ENCODE measurements at regions not wholly inside any gene's neighbourhood (a gene's known extent, or its start where the extent isn't known, plus 50 kb on each side); places are given as distances from the start of the nearest gene placed in this dataset.

DNA sequence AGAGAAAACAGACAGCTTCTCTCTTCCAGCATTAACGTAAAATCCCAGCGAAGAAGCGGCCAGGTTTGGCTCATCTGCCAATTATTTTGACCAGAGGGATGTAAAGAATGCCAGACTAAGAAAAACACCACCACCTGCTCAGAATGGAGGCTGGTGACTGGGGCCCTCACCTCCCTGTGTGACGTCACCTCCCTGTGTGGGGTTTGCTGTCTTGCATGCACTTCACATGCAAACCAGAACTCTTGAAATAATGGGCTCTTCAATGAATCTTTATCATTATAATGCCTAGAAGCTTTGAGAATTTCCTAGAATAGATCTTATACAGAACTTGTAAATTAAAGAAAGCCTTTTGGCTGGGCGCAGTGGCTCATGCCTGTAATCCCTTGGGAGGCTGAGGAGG, 101.8 kb upstream of the WAC start:
- TF ChIP-seq, protein P1, sequence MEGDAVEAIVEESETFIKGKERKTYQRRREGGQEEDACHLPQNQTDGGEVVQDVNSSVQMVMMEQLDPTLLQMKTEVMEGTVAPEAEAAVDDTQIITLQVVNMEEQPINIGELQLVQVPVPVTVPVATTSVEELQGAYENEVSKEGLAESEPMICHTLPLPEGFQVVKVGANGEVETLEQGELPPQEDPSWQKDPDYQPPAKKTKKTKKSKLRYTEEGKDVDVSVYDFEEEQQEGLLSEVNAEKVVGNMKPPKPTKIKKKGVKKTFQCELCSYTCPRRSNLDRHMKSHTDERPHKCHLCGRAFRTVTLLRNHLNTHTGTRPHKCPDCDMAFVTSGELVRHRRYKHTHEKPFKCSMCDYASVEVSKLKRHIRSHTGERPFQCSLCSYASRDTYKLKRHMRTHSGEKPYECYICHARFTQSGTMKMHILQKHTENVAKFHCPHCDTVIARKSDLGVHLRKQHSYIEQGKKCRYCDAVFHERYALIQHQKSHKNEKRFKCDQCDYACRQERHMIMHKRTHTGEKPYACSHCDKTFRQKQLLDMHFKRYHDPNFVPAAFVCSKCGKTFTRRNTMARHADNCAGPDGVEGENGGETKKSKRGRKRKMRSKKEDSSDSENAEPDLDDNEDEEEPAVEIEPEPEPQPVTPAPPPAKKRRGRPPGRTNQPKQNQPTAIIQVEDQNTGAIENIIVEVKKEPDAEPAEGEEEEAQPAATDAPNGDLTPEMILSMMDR (conservative IDR thresholded peaks at IDR 0.05; ENCODE audit: low read depth in 2 of 2) = no peak
- TF ChIP-seq, protein P2, sequence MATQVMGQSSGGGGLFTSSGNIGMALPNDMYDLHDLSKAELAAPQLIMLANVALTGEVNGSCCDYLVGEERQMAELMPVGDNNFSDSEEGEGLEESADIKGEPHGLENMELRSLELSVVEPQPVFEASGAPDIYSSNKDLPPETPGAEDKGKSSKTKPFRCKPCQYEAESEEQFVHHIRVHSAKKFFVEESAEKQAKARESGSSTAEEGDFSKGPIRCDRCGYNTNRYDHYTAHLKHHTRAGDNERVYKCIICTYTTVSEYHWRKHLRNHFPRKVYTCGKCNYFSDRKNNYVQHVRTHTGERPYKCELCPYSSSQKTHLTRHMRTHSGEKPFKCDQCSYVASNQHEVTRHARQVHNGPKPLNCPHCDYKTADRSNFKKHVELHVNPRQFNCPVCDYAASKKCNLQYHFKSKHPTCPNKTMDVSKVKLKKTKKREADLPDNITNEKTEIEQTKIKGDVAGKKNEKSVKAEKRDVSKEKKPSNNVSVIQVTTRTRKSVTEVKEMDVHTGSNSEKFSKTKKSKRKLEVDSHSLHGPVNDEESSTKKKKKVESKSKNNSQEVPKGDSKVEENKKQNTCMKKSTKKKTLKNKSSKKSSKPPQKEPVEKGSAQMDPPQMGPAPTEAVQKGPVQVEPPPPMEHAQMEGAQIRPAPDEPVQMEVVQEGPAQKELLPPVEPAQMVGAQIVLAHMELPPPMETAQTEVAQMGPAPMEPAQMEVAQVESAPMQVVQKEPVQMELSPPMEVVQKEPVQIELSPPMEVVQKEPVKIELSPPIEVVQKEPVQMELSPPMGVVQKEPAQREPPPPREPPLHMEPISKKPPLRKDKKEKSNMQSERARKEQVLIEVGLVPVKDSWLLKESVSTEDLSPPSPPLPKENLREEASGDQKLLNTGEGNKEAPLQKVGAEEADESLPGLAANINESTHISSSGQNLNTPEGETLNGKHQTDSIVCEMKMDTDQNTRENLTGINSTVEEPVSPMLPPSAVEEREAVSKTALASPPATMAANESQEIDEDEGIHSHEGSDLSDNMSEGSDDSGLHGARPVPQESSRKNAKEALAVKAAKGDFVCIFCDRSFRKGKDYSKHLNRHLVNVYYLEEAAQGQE (IDR thresholded peaks at IDR 0.05; ENCODE audit: unreplicated experiment) = no peak
- TF ChIP-seq POLR2AphosphoS5 (IDR thresholded peaks at IDR 0.05; ENCODE audit: low read depth) (no peak), EZH2phosphoT487 (IDR thresholded peaks at IDR 0.05; ENCODE audit: unreplicated experiment) (no peak), EZH2 (IDR thresholded peaks at IDR 0.05; ENCODE audit: low read depth, unreplicated experiment) (no peak), CREB1 (CRISPR knock-in tag; IDR thresholded peaks at IDR 0.05; ENCODE audit: low read depth) (peak; percentile 87), ZNF331 (CRISPR knock-in tag; IDR thresholded peaks at IDR 0.05; ENCODE audit: low read depth) (no peak), JUNB (IDR thresholded peaks at IDR 0.05; ENCODE audit: unreplicated experiment) (no peak), ZNF114 (CRISPR knock-in tag; IDR thresholded peaks at IDR 0.05) (no peak), STAT1 (IDR thresholded peaks at IDR 0.05; ENCODE audit: unreplicated experiment) (no peak)
- TF ChIP-seq, protein P3, sequence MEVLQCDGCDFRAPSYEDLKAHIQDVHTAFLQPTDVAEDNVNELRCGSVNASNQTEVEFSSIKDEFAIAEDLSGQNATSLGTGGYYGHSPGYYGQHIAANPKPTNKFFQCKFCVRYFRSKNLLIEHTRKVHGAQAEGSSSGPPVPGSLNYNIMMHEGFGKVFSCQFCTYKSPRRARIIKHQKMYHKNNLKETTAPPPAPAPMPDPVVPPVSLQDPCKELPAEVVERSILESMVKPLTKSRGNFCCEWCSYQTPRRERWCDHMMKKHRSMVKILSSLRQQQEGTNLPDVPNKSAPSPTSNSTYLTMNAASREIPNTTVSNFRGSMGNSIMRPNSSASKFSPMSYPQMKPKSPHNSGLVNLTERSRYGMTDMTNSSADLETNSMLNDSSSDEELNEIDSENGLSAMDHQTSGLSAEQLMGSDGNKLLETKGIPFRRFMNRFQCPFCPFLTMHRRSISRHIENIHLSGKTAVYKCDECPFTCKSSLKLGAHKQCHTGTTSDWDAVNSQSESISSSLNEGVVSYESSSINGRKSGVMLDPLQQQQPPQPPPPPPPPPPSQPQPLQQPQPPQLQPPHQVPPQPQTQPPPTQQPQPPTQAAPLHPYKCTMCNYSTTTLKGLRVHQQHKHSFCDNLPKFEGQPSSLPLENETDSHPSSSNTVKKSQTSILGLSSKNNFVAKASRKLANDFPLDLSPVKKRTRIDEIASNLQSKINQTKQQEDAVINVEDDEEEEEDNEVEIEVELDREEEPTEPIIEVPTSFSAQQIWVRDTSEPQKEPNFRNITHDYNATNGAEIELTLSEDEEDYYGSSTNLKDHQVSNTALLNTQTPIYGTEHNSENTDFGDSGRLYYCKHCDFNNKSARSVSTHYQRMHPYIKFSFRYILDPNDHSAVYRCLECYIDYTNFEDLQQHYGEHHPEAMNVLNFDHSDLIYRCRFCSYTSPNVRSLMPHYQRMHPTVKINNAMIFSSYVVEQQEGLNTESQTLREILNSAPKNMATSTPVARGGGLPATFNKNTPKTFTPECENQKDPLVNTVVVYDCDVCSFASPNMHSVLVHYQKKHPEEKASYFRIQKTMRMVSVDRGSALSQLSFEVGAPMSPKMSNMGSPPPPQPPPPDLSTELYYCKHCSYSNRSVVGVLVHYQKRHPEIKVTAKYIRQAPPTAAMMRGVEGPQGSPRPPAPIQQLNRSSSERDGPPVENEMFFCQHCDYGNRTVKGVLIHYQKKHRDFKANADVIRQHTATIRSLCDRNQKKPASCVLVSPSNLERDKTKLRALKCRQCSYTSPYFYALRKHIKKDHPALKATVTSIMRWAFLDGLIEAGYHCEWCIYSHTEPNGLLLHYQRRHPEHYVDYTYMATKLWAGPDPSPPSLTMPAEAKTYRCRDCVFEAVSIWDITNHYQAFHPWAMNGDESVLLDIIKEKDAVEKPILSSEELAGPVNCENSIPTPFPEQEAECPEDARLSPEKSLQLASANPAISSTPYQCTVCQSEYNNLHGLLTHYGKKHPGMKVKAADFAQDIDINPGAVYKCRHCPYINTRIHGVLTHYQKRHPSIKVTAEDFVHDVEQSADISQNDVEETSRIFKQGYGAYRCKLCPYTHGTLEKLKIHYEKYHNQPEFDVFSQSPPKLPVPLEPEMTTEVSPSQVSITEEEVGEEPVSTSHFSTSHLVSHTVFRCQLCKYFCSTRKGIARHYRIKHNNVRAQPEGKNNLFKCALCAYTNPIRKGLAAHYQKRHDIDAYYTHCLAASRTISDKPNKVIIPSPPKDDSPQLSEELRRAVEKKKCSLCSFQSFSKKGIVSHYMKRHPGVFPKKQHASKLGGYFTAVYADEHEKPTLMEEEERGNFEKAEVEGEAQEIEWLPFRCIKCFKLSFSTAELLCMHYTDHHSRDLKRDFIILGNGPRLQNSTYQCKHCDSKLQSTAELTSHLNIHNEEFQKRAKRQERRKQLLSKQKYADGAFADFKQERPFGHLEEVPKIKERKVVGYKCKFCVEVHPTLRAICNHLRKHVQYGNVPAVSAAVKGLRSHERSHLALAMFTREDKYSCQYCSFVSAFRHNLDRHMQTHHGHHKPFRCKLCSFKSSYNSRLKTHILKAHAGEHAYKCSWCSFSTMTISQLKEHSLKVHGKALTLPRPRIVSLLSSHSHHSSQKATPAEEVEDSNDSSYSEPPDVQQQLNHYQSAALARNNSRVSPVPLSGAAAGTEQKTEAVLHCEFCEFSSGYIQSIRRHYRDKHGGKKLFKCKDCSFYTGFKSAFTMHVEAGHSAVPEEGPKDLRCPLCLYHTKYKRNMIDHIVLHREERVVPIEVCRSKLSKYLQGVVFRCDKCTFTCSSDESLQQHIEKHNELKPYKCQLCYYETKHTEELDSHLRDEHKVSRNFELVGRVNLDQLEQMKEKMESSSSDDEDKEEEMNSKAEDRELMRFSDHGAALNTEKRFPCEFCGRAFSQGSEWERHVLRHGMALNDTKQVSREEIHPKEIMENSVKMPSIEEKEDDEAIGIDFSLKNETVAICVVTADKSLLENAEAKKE (CRISPR knock-in tag; IDR thresholded peaks at IDR 0.05) = no peak
